Lower leg skin (tissue), 3 donors: ENCODE measurements at regions not wholly inside any gene's neighbourhood (a gene's known extent, or its start where the extent isn't known, plus 50 kb on each side); places are given as distances from the start of the nearest gene placed in this dataset.

Experiments used
- POLR2A ChIP-seq, 2 donors: fragments of 450-650 bp; IDR thresholded peaks; one replicate each; pipeline ENCODE4 v1.6.1; 2016 to 2017; ENCODE audit warnings: antibody characterized with exemption in 2 of 2, mild to moderate bottlenecking in 1 of 2, moderate library complexity in 1 of 2
- TF ChIP-seq, protein P1 (sequence below), 3 donors: fragments of 450-650 bp; IDR thresholded peaks; one replicate each; pipeline ENCODE4 v1.5.1; 2016; ENCODE audit warnings: antibody characterized with exemption in 3 of 3, mild to moderate bottlenecking in 3 of 3, moderate library complexity in 2 of 3

DNA sequence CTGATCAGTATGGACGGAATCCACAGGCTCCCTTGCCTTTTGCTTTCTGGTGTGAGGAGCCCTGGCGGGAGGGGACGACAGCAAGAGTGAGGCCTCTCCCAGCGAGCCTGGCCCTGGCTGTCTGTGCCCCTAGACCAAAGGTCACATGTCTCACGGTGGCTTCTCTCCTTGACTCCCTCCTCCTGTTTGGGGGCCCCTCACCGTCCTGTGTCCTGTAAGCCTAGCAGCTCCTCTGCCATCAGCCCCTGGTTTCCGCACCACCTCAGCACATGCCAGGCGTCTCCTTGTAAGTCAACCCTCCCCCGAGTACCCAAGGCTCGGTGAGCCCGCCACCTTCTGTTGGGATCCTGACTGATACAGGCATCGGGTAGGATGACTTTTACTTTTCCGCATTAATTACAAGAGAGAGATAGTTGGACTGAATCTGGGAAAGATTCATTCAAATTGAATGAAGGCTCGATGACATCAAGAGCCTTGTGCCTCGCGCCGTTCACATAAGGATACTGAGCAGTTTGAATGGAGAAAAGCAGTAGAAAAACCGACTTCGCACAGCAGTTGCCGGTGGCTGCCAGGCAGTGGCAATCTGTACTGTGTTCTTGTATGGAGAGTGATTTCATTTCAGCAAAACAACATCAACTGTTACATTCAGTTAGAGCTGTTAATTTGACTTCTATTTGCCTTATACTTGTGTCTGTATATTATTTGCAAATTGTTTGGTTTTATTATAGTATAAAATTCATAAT, 119.8 kb downstream of the XRCC2 start:
- no peak for TF ChIP-seq POLR2A (IDR thresholded peaks at IDR 0.05)
- TF ChIP-seq, protein P1, sequence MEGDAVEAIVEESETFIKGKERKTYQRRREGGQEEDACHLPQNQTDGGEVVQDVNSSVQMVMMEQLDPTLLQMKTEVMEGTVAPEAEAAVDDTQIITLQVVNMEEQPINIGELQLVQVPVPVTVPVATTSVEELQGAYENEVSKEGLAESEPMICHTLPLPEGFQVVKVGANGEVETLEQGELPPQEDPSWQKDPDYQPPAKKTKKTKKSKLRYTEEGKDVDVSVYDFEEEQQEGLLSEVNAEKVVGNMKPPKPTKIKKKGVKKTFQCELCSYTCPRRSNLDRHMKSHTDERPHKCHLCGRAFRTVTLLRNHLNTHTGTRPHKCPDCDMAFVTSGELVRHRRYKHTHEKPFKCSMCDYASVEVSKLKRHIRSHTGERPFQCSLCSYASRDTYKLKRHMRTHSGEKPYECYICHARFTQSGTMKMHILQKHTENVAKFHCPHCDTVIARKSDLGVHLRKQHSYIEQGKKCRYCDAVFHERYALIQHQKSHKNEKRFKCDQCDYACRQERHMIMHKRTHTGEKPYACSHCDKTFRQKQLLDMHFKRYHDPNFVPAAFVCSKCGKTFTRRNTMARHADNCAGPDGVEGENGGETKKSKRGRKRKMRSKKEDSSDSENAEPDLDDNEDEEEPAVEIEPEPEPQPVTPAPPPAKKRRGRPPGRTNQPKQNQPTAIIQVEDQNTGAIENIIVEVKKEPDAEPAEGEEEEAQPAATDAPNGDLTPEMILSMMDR (IDR thresholded peaks at IDR 0.05): no peak
